Panc1 (cell line): ENCODE measurements at regions not wholly inside any gene's neighbourhood (a gene's known extent, or its start where the extent isn't known, plus 50 kb on each side); places are given as distances from the start of the nearest gene placed in this dataset.

Experiments
- CTCF ChIP-seq: fragments of 450-650 bp; IDR thresholded peaks from 2 replicates; pipeline ENCODE4 v1.5.1; 2017; ENCODE audit warnings: mild to moderate bottlenecking
- POLR2AphosphoS5 ChIP-seq: IDR thresholded peaks from 2 replicates; pipeline ENCODE4 v1.6.1; 2012; ENCODE audit warnings: mild to moderate bottlenecking, low read depth, low read length, moderate library complexity
- SIN3A ChIP-seq: IDR thresholded peaks from 2 replicates; pipeline ENCODE4 v1.6.1; 2012; ENCODE audit warnings: low read depth, mild to moderate bottlenecking, low read length, moderate library complexity, borderline replicate concordance; ENCODE audit not compliant: insufficient read depth
- TCF7L2 ChIP-seq: IDR thresholded peaks from 2 replicates; pipeline ENCODE4 v1.6.1; 2011; ENCODE audit warnings: mild to moderate bottlenecking, low read depth, low read length, inconsistent platforms

- TF ChIP-seq CTCF (no peak), SIN3A (no peak), POLR2AphosphoS5 (no peak), TCF7L2 (no peak)
Observed at GRCh38 chr16:72635104-72635503, 412.8 kb downstream of the ZFHX3 start.
